Urinary bladder (tissue), 3 donors: ENCODE measurements at regions not wholly inside any gene's neighbourhood (a gene's known extent, or its start where the extent isn't known, plus 50 kb on each side); places are given as distances from the start of the nearest gene placed in this dataset.
"Not testable (repeated sequence)": the region's sequence is repeated elsewhere in the genome, so short reads cannot be mapped to it uniquely, and the experiment has no call there.

Experiments
- DNase-seq: peaks from one replicate; pipeline ENCODE4 v3.0.0-alpha.2; 2015; ENCODE audit errors: extremely low spot score
- H3K27ac ChIP-seq: one replicate; pipeline ENCODE4 v1.5.1; 2013; ENCODE audit warnings: low read depth, mild to moderate bottlenecking, moderate library complexity
- H3K36me3 ChIP-seq: one replicate; pipeline ENCODE4 v1.6.1; 2013; ENCODE audit warnings: mild to moderate bottlenecking, moderate library complexity; ENCODE audit not compliant: insufficient read depth
- H3K4me1 ChIP-seq: one replicate; pipeline ENCODE4 v1.6.1; 2013; ENCODE audit warnings: mild to moderate bottlenecking, moderate library complexity; ENCODE audit not compliant: insufficient read depth
- H3K4me3 ChIP-seq: one replicate; pipeline ENCODE4 v1.5.1; 2013; ENCODE audit warnings: low read depth, low read length
- WGBS: extraction: QIAGEN DNeasy Blood & Tissue Kit; methylation state at CpG from one replicate; pipeline ENCODE4 v1.1.7; 2013; 5-methylcytosine and 5-hydroxymethylcytosine counted together
- donor health status: healthy with polysubstance abuse.
- donor health status: healthy.

- WGBS = 34% methylated on average over 21 of the region's 21 CpGs
- Histone ChIP-seq H3K4me1 (no peaks in the 10 kb centered on the region), H3K27ac (no peak overlapping the region), H3K4me3 (no peak overlapping the region), H3K36me3 (no peaks in the 10 kb centered on the region)
- no peak for DNase-seq
Observed at GRCh38 chrX:39772057-39772832, 325.5 kb downstream of the BCOR start.

GRCh38 chrX:39773150-39773549, 324.6 kb downstream of the BCOR start:
- no peaks in the 10 kb centered on the region for H3K4me1 ChIP-seq
- H3K4me3 ChIP-seq = no peak overlapping the region
- no peak for DNase-seq

GRCh38 chrX:39773923-39774773, 323.6 kb downstream of the BCOR start:
- Histone ChIP-seq H3K4me3 (no peak overlapping the region), H3K4me1 (no peaks in the 10 kb centered on the region), H3K27ac (no peak overlapping the region), H3K36me3 (no peaks in the 10 kb centered on the region)
- 83% methylated on average over 19 of the region's 19 CpGs for WGBS
- DNase-seq = no peak

More at GRCh38 chrX:39773150-39773549, 324.6 kb downstream of the BCOR start:
- H3K27ac ChIP-seq = no peak overlapping the region
- WGBS = 99% methylated on average over 3 of the region's 3 CpGs
- no peaks in the 10 kb centered on the region for H3K36me3 ChIP-seq

- WGBS = 77% methylated on average over 5 of the region's 5 CpGs
- Histone ChIP-seq H3K36me3 (no peaks in the 10 kb centered on the region), H3K4me3 (no peak overlapping the region), H3K27ac (no peak overlapping the region), H3K4me1 (no peaks in the 10 kb centered on the region)
- no peak for DNase-seq
Observed at GRCh38 chrX:39774774-39775328, 322.9 kb downstream of the BCOR start.

GRCh38 chrX:39777623-39778025, 320.1 kb downstream of the BCOR start:
- H3K36me3 ChIP-seq = no peaks in the 10 kb centered on the region
- H3K27ac ChIP-seq = no peak overlapping the region
- H3K4me3 ChIP-seq = no peak overlapping the region
- WGBS = 92% methylated on average over 5 of the region's 5 CpGs
- DNase-seq = no peak
- H3K4me1 ChIP-seq = no peaks in the 10 kb centered on the region

- H3K27ac ChIP-seq = no peak overlapping the region
- H3K4me1 ChIP-seq = no peaks in the 10 kb centered on the region
- H3K4me3 ChIP-seq = no peak overlapping the region
- DNase-seq = no peak
- WGBS = 85% methylated on average over 12 of the region's 12 CpGs
- H3K36me3 ChIP-seq = no peaks in the 10 kb centered on the region
Observed at GRCh38 chrX:39779952-39780783, 317.6 kb downstream of the BCOR start.

DNA sequence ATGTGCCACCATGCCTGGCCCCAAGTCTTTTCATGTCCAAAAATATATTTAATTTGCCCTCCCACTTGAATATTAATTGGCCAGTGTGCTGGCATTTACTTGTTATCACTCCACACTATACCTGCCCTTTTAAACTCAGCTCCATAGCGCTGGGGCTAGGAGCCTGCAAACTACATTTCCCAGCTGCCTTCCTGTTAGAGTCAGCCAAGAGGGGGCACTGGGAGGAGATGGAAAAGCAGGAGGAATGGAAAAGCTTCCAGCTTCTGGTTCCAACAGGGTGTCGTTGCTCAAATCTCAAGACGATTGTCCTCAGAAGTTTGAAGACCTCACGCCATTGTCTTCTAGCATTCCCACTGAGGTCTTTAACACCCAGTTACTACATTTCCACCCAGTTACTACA, 315.5 kb downstream of the BCOR start:
- DNase-seq = no peak
- H3K27ac ChIP-seq = no peak overlapping the region
- no peaks in the 10 kb centered on the region for H3K36me3 ChIP-seq
- no peak overlapping the region for H3K4me3 ChIP-seq
- 78% methylated on average over 4 of the region's 4 CpGs for WGBS
- no peaks in the 10 kb centered on the region for H3K4me1 ChIP-seq

- Histone ChIP-seq H3K4me3 (no peak overlapping the region), H3K27ac (no peak overlapping the region), H3K36me3 (no peaks in the 10 kb centered on the region), H3K4me1 (no peaks in the 10 kb centered on the region)
- WGBS = 96% methylated on average over 6 of the region's 6 CpGs
- DNase-seq = no peak
Observed at GRCh38 chrX:39787999-39788398, 309.8 kb downstream of the BCOR start.

DNA sequence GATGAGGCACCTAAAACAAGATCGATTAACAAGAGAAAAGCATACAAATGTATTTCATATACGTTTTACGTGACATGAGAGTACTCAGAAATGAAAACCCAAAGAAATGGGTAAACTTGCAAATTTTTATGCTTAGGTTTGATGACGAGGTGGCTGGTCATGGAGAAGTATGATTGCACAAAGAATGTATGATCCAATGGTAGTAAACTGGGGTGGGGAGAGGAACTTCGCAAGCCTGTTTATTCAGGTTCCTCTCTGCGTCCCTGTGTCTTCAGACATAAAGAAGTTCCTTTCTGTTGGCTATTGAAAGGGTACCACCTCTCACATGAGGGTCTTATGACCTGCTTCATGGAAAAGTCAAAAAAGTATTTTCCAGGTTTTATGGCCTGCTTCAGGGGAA, 309.2 kb downstream of the BCOR start:
- H3K4me3 ChIP-seq = no peak overlapping the region
- no peak for DNase-seq
- H3K36me3 ChIP-seq = no peaks in the 10 kb centered on the region
- no peaks in the 10 kb centered on the region for H3K4me1 ChIP-seq
- WGBS = 94% methylated on average over 6 of the region's 6 CpGs
- no peak overlapping the region for H3K27ac ChIP-seq

DNA sequence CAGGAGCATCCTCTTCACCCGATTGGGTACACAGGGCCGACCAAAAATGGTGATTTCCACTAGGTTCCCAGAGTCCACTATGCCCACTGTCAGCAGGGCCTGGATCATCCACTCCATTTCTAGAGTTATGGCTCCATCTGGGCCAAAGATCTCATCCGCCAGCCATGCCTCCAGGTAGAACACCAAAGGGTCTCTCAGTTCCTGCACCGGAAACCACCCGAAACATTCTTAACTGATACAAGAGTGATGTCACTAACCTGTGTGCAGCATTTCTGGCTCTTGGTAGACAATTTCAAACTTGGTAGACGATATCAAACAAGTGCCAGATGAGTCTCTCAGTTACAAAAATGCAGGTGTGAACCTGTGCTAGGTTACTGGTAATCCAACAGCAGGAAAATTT, 306.1 kb downstream of the BCOR start:
- no peaks in the 10 kb centered on the region for H3K4me1 ChIP-seq
- WGBS = 97% methylated on average over 6 of the region's 6 CpGs
- H3K27ac ChIP-seq = no peak overlapping the region
- no peak overlapping the region for H3K4me3 ChIP-seq
- no peak for DNase-seq
- H3K36me3 ChIP-seq = no peaks in the 10 kb centered on the region

GRCh38 chrX:39795605-39796004, 302.2 kb downstream of the BCOR start:
- Histone ChIP-seq H3K36me3 (no peaks in the 10 kb centered on the region), H3K4me3 (no peak overlapping the region), H3K4me1 (no peaks in the 10 kb centered on the region), H3K27ac (no peak overlapping the region)
- no peak for DNase-seq
- 78% methylated on average over 7 of the region's 7 CpGs for WGBS

DNA sequence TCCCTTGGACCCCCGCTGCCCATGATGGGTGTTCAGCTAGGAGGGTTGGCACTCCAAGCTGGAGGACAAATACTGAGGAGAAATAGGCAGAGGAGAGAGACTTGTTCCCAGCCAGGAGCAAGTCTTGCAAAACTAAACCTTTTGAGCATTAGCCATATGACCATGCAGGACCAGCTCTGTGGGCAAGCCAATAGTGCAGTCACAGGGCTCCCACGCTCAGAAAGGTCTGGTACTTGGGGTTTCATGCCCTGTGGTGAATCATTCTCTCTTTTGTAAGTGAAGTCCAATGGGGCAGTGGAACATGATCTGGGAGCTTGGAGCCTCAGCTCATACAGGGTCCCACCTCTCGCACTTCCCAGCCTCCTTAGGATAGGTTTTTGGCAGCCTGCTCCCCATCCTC, 300.9 kb downstream of the BCOR start:
- H3K27ac ChIP-seq = no peak overlapping the region
- H3K36me3 ChIP-seq = no peaks in the 10 kb centered on the region
- no peaks in the 10 kb centered on the region for H3K4me1 ChIP-seq
- WGBS = 98% methylated on average over 3 of the region's 3 CpGs
- no peak overlapping the region for H3K4me3 ChIP-seq
- no peak for DNase-seq

GRCh38 chrX:39798488-39798887, 299.3 kb downstream of the BCOR start:
- DNase-seq, H3K36me3 ChIP-seq, H3K4me1 ChIP-seq, H3K4me3 ChIP-seq, H3K27ac ChIP-seq: not testable (repeated sequence)
- 96% methylated on average over 2 of the region's 2 CpGs for WGBS
